Neural crest cell (in vitro differentiated cells): ENCODE measurements at regions not wholly inside any gene's neighbourhood (a gene's known extent, or its start where the extent isn't known, plus 50 kb on each side); places are given as distances from the start of the nearest gene placed in this dataset.

ENCODE experiments used
- DNase-seq: peaks from one replicate; pipeline ENCODE4 v3.0.0; 2021; ENCODE audit warnings: low read depth, mixed read lengths, low spot score
- H3K27ac Mint-ChIP-seq: one replicate; pipeline ENCODE4 v1.8.0; 2021; ENCODE audit warnings: mild to moderate bottlenecking, mixed read lengths; ENCODE audit not compliant: unreplicated experiment
- H3K27me3 Mint-ChIP-seq: 2 replicates; pipeline ENCODE4 v1.8.0; 2021; ENCODE audit warnings: low read depth, mild to moderate bottlenecking, mixed read lengths
- H3K36me3 Mint-ChIP-seq: 2 replicates; pipeline ENCODE4 v1.8.0; 2021; ENCODE audit warnings: low read depth, mild to moderate bottlenecking, mixed read lengths
- H3K4me1 Mint-ChIP-seq: 2 replicates; pipeline ENCODE4 v1.8.0; 2021; ENCODE audit warnings: mixed read lengths
- H3K4me3 Mint-ChIP-seq: one replicate; pipeline ENCODE4 v1.8.0; 2021; ENCODE audit warnings: mild to moderate bottlenecking, mixed read lengths
- H3K9me3 Mint-ChIP-seq: 2 replicates; pipeline ENCODE4 v1.8.0; 2021; ENCODE audit warnings: mixed read lengths
- TF ChIP-seq, protein P1 (sequence below): fragments of 200-600 bp; sonication (generic); conservative IDR thresholded peaks from 2 replicates; pipeline ENCODE4 v1.5.0; 2021; ENCODE audit warnings: antibody characterized with exemption, mild to moderate bottlenecking

- TF ChIP-seq, protein P1, sequence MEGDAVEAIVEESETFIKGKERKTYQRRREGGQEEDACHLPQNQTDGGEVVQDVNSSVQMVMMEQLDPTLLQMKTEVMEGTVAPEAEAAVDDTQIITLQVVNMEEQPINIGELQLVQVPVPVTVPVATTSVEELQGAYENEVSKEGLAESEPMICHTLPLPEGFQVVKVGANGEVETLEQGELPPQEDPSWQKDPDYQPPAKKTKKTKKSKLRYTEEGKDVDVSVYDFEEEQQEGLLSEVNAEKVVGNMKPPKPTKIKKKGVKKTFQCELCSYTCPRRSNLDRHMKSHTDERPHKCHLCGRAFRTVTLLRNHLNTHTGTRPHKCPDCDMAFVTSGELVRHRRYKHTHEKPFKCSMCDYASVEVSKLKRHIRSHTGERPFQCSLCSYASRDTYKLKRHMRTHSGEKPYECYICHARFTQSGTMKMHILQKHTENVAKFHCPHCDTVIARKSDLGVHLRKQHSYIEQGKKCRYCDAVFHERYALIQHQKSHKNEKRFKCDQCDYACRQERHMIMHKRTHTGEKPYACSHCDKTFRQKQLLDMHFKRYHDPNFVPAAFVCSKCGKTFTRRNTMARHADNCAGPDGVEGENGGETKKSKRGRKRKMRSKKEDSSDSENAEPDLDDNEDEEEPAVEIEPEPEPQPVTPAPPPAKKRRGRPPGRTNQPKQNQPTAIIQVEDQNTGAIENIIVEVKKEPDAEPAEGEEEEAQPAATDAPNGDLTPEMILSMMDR, result no peak
- H3K36me3 Mint-ChIP-seq, result peaks cover 4% of the 10 kb centered on the region
- H3K27me3 Mint-ChIP-seq, result no peaks in the 10 kb centered on the region
- no peaks in the 10 kb centered on the region for H3K4me1 Mint-ChIP-seq
- peaks cover 16% of the 10 kb centered on the region for H3K9me3 Mint-ChIP-seq
- H3K27ac Mint-ChIP-seq, result no peak overlapping the region
- no peak overlapping the region for H3K4me3 Mint-ChIP-seq
- no peak for DNase-seq
These were observed 200.9 kb upstream of the CNTNAP2 start for GRCh38 chr7:145915679-145916078.

DNA sequence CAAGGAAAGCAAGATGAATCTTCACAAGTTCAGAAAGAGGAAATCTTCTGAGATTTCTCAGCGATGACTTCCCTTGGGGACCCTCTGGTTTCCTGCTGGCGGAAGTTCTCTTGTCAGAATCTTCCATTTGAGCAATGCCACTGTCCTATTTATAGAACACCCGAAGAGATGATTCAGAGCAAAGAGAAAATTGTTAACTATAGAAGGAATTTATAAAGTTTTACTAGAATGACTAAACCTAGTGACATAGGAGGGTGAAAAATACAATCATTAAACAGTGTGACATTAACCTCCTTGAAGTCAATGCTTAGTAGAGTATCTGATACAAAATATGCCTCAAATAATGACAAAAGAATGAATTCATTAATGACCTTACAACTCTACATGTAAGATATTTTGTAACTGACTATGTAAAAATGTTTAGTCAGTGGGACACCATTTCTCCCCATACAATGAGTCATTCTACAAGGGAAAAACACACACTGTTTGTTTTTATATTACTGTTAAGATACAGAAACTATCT is 206.5 kb upstream of the CNTNAP2 start:
- no peak overlapping the region for H3K27ac Mint-ChIP-seq
- DNase-seq, result no peak
- H3K4me3 Mint-ChIP-seq, result no peak overlapping the region
- TF ChIP-seq, protein P1, result no peak
- no peaks in the 10 kb centered on the region for H3K4me1 Mint-ChIP-seq
- no peaks in the 10 kb centered on the region for H3K36me3 Mint-ChIP-seq
- H3K9me3 Mint-ChIP-seq, result peaks cover 2% of the 10 kb centered on the region
- no peaks in the 10 kb centered on the region for H3K27me3 Mint-ChIP-seq

GRCh38 chr7:145903658-145904057 is 212.9 kb upstream of the CNTNAP2 start:
- TF ChIP-seq, protein P1, result no peak
- Mint-ChIP-seq H3K4me1 (no peaks in the 10 kb centered on the region), H3K4me3 (no peak overlapping the region), H3K9me3 (peaks cover 4% of the 10 kb centered on the region), H3K36me3 (no peaks in the 10 kb centered on the region), H3K27ac (no peak overlapping the region), H3K27me3 (no peaks in the 10 kb centered on the region)
- no peak for DNase-seq

DNA sequence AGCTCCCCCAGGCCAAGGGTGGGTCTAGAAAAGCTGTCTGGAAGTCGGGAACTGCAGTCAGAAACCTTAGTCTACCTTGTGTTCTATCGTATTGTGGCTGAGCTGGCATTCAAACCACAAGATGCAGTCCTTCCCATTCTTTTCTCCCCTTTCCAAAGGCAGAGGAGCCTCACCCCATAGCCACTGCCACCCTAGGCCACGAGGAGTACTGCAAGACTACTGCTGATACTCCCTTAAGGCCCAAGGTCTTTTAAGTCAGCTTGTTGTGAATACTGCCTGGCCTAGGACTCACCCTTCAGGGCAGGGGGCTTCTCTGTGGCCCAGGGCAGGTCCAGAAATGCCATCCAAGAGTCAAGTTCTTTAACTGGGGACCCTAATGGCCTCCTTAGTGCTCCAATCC is 214.5 kb upstream of the CNTNAP2 start:
- TF ChIP-seq, protein P1, result no peak
- Mint-ChIP-seq H3K4me1 (no peaks in the 10 kb centered on the region), H3K27ac (no peak overlapping the region), H3K36me3 (no peaks in the 10 kb centered on the region), H3K9me3 (peaks cover 10% of the 10 kb centered on the region), H3K27me3 (no peaks in the 10 kb centered on the region), H3K4me3 (no peak overlapping the region)
- no peak for DNase-seq

DNA sequence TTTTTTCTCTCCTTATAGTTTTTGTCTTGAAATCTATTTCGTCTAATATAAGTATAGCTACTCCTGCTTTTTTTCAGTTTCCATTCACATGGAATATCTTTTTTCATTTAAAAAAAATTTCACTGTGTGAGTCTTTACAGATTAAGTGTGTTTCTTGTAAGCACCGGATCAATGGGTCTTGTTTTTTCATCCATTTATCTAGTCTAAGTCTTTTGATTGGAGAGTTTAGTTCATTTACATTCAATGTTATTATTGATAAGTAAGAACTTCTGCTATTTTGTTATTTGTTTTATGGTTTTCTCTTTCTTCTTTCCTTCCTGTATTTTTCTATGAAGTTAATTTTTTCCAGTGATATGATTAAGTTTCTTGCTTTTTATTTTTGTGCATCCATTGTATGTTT is 216.7 kb upstream of the CNTNAP2 start:
- Mint-ChIP-seq H3K27ac (no peak overlapping the region), H3K4me3 (no peak overlapping the region), H3K27me3 (no peaks in the 10 kb centered on the region), H3K4me1 (no peaks in the 10 kb centered on the region), H3K36me3 (no peaks in the 10 kb centered on the region), H3K9me3 (peaks cover 14% of the 10 kb centered on the region)
- DNase-seq, result no peak
- TF ChIP-seq, protein P1, result no peak
